ENCODE measurements at regions not wholly inside any gene's neighbourhood (a gene's known extent, or its start where the extent isn't known, plus 50 kb on each side); places are given as distances from the start of the nearest gene placed in this dataset. TPM values are rescaled to one million over a fixed set of nuclear protein-coding genes. Genes with fewer than 3 reads are reported as not detected.

- H3K9me3 ChIP-seq (ENCODE audit: control insufficient read depth in 3 of 3, low read length in 3 of 3), result peaks cover 0 to 6% (median 0%) of the 10 kb centered on the region in 3 donors
- H3K27me3 ChIP-seq (ENCODE audit: control insufficient read depth in 3 of 3, insufficient read depth in 3 of 3, low read length in 3 of 3), result peaks cover 0 to 3% (median 0%) of the 10 kb centered on the region in 3 donors
- H3K4me3 ChIP-seq (ENCODE audit: low read length in 3 of 3), result no peak overlapping the region
- H3K27ac ChIP-seq (ENCODE audit: low read depth, low read length), result no peak overlapping the region
- H3K4me1 ChIP-seq (ENCODE audit: control insufficient read depth in 3 of 3, insufficient read depth in 3 of 3, low read length in 3 of 3), result no peaks in the 10 kb centered on the region
- H3K36me3 ChIP-seq (ENCODE audit: control insufficient read depth in 3 of 3, insufficient read depth in 3 of 3, low read length in 3 of 3), result no peaks in the 10 kb centered on the region
- no peak overlapping the region for H3K9ac ChIP-seq (ENCODE audit: low read depth in 1 of 3, low read length in 3 of 3)
Measured at GRCh38 chr5:7331131-7331530, 64.8 kb upstream of the ADCY2 start.

Small RNA genes in the stretch of these regions (small RNA-seq; reads per million reads assigned to genes)
- not detected for gene RF00017
- gene RNA5SP176, result not detected

Data from skeletal muscle tissue (tissue), 4 donors.